ENCODE measurements at regions not wholly inside any gene's neighbourhood (a gene's known extent, or its start where the extent isn't known, plus 50 kb on each side); places are given as distances from the start of the nearest gene placed in this dataset.

DNA sequence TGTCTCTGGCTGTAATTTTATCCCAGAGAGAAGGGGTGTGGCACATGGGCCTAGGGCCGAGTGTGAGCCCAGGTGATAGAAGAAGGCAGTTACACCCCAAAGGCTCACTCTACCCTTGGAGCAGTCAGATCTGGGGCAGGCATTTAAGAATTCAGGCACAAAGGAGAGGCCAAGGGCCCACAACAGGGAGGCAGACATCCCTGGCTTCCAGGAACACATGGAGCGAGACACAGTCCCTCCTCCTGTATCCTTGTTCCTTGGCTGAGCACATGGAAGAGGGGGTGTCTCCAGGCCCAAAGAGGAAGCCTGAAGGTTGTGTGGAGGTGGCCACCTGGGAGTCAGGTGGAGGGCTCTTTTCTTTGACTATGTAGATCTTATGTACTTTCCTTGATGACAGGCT is 286.2 kb downstream of the RPS24 start:
- DNase-seq (ENCODE audit: low read depth): no peak

DNA sequence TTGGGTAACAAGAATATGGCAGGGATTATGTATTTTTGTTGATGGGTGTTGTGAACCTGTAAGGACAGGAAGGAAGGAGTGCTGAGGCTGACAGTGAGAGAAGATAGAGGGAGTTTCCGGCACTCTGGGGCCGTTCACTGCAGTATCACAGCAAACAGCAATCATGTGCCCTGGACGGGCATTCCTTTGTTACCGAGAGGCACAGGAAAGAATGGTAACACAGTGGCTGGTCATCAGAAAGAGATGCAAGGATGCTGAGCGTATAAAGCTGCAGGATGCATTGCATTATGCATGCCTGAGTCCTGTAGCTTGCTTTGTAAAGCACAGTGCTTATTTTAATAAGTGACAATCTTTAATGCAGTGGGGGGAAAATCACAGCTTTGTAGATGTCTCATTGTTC is 286.8 kb downstream of the RPS24 start:
- no peak for DNase-seq (ENCODE audit: low read depth)

DNA sequence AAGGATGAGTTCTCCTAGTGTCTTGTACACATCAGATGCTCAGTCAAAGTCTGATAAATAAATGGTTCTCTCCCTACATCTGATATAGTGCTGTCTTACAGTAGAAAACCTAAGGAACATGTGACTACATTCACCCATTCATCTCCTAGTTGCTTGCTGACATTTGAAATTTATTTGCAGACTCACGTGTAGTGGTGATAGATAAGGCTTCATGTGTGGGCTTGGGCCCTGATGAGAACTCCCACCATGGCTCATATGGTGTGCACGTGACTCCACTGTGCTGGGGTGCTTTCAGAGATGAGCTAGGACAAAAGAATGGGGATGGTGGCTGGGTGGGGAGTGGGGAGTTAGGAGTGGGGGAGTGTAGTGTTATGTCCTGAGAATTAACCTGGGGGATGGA is 287.3 kb downstream of the RPS24 start:
- no peak for DNase-seq (ENCODE audit: low read depth)

DNA sequence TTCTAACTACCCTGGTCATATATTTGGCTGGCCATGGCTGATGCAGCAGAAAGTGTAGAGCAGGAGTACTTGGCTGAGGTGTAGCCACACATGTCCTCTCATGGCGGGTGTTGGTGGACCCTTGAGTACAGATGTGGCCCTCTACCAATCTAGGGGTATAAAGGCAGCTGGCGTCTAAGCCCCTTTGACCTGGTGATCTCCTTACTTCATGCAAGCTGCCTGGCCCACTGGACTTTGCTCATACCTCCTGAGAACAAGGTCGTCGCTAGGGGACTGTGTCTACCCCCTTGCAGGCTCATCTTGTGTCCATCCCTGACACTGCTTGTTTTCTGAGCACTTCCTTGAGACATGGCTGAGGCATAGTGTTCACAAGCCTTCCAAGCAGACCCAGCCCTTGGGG is 287.8 kb downstream of the RPS24 start:
- no peak for DNase-seq (ENCODE audit: low read depth)

DNA sequence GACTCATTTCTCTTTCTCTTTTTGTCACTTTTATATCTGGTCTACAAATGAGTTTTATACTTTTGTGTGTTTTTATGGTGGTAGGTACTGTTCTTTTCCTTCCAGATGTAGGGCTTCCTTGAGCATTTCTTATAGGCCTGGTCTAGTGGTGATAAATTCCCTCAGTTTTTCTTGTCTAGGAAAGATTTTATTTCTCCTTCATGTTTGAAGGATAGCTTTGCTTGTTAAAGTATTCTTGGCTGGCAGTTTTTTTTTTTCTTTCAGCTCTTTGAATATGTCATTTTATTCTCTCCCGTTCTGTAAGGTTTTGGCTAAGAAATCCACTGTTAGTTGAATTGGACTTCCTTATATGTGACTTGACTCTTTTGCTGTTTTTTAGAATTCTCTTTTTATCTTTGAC is 292.7 kb downstream of the RPS24 start:
- DNase-seq (ENCODE audit: low read depth): no peak

DNA sequence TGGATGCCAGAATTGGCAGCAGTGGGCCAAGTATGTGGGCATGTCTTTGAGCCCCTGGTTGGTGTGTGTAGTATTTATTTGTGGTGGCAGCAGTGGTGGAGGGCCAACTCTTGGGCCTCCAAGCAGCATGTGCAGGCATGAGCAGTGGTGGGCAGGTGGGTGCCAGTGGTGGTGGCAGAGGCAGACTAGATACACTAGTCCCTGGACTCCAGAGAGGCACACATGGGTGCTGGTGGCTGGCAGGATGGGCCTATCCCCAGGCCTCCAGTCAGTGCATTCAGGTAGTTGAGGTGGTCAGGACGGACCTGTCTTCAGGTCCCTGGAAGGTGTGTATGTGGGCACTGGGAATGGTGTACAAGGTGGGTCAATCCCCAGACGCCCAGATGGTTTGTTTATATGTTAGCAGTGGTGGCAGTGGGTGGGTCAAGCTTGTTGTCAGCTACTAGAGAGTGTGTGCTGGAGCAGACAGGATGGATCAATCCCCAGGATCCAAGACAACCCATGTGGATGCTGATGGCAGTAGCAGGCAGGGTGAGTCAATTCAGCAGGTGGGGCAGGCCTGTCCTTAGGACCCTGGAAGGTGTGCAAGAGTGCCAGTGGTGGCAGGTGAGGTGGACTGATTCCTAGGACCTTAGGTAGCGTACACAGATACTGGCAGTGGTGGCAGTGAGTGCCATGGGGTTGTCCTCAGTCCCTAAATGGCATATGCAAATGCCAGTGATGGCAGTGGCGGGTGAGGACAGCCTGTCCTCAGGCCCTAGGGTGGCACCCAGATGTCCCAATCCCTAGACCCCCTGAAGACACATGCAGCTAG is 294.3 kb downstream of the RPS24 start:
- no peak for DNase-seq (ENCODE audit: low read depth)

DNA sequence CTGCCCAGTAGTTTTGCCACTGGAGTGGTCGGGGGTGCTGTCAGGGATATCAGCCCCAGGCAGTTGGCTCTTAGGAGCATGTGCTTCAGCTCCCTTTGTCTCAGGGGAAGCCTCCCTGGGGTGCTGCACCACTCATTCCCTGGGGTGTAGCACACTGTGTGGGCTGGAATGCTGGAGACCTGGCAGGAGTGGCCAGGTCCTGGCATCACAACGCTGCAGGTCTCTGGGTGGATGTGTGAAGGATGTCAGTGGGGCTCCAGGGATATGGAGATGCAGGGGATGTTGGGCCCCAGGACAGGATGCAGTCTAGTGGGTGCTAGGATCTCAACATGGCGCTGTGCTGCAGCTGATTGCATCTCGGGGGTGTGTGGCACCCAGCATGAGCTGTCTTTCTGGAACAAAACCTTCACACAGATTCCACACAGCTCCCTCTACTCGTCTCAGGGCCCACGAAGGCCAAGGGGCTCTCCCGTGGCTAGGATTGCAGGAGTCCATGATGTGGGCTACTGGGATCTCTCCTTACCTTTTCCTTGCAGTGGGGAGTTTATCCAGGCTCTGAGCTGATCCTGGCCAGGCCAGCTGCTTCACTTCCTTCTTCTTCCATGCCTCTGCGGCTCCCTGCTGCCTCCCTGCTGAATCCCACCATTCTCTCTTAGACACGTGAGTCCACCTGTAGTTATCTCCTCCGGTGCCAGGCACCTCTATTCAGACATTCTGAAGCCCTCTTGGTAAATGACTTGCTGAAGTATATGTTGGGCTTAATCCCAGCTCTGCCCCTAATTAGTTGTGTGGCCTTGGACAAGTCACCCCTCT is 295.1 kb downstream of the RPS24 start:
- no peak for DNase-seq (ENCODE audit: low read depth)

DNA sequence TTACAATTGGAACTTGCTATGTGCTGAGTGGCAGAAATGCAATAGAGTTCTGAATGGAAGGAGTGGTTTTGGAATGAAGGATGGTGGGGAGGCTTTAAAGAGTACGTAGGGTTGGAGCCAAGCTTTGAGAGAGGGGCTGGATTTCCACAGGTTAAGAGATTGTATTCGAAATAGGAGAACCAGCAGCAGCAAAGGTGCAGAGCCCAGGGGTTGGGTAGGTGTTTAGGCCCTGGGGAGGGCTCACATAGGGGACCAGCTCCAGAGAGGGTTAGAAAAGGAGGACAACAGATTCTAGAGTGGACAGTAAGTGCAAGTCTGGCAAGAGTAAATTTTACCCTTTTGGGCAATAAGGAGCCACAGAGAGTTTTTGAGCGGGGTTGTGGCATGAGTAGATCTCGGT is 297.2 kb downstream of the RPS24 start:
- DNase-seq (ENCODE audit: low read depth): no peak

DNA sequence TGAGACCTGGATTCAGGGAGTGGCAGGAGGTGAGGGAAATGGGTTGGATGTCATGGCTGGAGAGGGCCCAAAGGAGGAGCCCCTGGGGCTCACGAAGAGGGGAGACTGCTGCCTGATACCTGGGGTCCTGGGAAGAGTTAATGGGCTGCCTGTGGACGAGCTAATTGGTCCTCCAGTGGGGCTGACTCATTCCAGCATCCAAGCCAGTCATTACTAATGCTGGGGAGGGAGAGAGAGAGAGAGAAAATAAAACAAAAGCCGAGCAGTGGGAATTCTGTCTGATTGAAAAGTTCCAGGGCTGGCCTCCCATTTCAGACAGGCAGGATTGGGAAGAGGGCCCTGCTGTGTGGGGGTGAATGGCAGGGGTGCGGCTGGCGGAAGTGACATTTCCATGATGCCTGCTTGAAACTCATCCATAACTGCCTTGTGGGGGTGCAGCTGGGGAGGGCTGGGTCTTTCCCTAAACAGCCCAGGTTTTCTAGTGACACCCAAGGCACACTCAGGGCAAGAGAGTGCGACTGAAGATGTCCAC is 297.8 kb downstream of the RPS24 start:
- no peak for DNase-seq (ENCODE audit: low read depth)

DNA sequence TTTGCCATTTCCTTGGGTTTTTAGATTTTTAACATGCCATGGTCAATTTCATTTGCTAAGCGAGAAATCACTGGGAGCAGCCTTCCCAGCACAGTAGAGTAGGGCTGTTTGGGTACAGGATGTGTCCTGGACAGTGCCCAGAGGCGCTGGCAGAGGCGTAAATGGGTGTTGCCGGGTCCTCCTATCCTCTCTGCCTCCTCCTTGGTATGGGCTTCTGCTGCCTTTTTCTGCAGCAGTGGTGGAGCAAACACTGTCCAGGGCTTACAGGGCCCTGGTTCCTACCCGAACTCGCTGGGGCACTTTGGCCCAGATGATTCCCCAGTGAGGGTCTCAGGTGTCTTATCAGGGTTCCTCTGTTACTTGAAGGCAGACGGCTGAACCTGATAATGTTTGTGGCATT is 298.3 kb downstream of the RPS24 start:
- no peak for DNase-seq (ENCODE audit: low read depth)

DNA sequence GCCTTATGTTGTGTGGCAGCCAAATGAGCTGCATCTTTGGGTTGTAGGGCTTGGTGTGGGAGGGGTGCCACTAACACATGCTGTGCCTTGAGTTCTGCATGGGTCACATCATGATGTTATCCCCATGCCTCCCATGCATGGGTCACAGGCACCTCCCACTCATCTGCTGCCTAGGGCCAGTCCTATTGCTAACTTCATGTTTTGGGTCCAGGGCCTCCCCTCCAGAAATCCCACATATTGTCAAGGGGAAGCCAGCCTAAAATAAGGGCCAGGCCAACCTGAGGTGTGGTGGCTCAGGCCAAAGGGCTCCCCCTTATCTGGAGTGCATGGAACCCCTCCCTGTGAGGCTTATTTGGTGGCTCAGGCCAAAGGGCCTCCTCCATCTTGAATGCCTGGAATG is 299.0 kb downstream of the RPS24 start:
- DNase-seq (ENCODE audit: low read depth): no peak

DNA sequence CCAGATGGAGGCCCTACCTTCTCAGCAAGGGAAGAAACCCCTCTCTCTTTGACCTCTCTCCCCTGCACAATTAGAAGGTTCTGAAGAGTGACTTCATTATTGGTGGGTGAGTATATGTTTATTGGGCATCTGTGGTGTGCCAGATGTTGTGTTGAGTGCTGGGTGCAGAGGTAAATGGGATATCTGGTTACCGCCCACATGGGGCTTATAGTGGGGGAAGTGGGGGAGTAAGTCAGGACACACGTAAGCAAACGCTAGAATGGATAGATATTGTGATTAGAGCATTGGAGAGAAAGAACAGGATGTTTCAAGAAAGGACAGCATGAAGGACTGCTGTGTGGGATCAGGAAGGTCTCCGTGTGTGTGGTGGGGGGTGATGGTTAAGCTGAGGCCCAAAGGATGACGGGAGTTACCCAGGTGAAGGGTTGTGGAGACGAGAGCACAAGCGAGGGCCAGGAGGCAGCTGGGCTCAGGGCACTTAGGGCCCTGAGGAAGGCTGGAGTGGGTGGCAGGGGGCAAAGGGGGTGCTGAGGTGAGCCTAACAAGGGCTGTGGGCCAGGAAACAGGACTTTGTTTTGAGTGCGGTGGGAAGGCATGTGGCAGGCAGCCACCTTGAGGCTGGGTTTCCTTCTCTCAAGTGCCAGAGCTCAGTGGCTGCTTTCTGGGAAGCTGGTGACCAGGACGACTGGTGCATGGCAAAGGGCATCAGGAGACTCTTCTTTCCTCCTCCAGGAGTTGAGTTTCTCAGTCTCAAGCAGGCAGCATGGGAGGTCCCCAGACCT is 299.9 kb downstream of the RPS24 start:
- no peak for DNase-seq (ENCODE audit: low read depth)

DNA sequence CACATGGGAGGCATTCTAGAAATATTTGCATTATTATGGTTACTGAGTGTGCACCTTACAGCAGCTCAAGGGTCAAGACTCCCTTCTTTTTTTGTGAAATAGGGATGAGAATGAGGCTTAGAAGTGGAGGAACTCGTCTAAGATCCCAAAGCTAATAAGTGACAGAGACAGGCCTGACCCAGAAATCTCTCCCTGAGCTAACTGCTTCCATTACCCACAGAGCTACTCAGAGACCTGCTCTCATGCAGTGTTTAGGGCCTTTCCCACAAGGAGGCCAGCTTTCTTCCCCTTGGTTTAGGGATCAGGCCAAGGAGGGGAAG is 301.7 kb downstream of the RPS24 start:
- DNase-seq (ENCODE audit: low read depth): no peak

DNA sequence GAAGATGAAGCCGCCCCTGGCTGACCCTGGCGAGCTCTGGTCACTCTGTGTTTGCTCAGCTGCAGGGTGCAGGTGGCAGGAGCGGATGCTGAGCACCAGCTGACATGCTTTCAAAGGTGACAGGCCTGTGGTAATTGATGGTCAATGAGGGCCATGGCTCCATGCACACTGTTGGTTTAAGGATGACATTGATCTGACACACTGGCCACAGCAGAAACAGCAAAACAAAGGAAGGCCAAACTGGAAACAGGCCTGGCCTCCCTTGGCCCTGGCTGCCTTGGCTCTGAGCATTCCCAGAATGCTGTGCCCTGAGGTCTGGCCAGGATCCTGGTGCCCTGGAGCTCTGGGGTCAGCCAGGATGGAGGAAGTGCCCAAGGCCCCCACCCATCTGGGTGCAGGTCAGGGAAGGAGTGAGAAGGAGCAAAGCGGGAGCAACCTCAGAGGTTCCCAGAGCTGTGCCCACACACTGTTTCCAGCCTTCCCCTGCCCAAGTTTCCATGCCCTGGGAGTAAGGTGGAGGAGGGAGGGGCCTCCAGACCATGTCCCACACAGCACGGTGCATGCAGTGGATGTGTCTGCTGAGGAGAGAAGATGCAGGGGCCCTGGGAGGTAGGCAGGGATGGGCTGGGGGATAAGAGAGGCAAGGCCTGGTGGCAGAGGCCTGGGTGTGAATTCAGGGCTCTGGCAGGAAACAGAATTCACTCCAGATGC is 302.2 kb downstream of the RPS24 start:
- no peak for DNase-seq (ENCODE audit: low read depth)

DNA sequence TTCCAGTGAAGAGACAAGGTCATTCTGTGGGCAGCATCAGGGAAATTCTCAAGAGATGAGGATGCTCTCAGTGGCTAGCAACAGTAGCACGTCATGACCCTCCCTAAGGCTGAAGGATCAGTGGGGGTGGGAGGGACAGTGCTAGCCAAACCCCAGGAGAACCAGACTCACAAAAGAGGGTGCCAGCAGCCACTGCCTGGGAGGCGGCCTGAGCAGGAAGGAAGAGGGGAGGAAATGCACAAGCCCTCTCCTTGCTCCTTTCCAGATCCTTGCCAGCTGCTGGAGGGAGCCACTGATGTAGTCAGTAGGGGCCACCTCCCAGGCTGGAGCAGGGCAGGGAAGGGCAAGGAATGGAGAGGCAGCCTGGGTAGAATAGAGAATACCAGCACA is 302.7 kb downstream of the RPS24 start:
- DNase-seq (ENCODE audit: low read depth): no peak

DNA sequence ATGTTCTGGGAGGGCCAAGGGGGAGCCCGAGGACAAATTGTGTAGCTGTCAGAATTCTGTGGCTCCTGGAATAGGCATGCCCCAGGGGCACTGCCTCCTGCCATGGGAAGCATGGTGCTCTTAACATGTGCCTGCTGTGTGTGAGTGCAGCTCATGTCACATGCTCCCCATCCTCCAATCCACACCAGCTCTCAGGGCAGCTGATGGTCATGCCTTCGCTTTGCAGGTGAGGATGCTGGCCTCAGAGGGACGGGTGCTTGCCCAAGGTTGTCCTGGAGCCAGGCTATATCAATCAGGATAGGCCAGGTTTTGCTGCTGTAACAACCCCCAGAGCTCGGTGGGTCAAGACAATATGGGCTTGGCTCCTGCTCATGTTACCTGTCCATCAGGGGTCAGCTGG is 303.4 kb downstream of the RPS24 start:
- no peak for DNase-seq (ENCODE audit: low read depth)

DNA sequence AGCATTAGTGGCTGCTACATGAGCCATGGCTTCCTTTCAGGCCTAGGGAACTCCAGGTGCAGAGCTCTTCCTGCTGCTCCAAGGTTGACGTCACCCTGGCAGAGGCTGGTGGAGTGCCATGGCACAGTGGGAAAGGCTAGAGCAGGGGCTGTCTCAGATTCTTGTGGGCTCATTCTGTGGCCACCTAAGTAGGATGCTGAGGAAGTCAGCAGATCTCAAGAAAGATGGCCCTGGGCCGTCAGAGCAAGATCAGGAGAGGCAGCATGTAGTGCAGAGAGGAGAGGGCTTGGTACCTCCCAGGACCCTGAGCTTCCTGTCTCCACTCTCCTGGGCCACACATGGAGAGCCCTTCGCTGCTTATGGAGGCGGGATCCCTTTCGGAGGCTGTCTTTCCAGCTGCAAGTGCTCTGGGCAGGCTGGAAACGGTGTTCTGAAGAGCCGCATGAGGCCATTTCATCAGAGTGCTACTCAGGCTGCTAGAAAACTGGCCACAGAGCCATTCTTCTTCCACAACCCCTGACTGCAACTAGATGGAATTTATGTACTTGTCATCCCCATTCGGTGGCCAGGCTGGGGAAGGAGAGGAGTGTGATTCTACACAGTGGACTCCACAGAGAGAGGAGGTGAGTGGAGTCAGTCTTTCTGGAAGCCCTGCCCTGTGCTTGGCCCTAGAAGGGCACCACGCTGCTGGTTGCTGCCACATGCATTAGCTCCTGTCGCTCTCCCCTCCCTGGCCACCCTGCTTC is 304.2 kb downstream of the RPS24 start:
- DNase-seq (ENCODE audit: low read depth): no peak

DNA sequence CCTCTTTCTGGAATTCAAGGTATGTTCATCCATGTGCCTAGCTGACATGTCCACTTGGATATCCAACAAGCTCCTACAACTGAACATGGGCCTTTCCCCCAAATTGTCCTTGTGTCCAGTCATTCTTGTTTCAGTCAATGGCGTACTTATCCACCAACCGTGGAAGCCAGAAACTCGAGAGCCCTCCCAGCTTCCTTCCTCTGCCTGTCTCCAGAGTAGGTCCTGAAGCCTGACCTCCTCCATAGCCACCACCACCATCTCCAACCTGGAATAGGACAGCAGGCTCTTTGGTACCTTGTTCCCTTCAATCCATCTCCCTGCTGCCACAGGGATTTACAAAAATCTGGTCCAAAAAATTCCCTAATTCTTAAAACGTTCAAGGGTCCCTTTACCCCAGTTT is 305.1 kb downstream of the RPS24 start:
- no peak for DNase-seq (ENCODE audit: low read depth)

DNA sequence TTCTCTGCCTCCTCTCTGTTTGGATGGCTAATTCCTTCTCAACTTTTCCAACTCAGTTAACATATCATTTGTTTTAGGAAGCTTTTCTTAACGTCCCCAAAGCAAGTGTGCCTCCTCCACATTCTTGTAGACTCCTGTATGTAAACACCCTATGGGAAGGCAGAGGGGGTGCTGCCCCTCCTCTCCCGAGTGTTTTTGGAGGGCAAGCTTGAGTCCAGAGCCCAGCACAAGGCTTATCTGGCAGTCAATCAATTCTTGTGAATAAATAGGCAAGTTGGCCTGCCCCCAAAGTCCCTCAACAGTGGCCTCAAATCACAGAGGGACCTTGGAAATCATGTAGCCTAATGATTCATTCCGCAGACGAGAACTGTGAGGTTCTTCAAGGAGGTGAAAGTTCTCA is 305.6 kb downstream of the RPS24 start:
- DNase-seq (ENCODE audit: low read depth): no peak

DNA sequence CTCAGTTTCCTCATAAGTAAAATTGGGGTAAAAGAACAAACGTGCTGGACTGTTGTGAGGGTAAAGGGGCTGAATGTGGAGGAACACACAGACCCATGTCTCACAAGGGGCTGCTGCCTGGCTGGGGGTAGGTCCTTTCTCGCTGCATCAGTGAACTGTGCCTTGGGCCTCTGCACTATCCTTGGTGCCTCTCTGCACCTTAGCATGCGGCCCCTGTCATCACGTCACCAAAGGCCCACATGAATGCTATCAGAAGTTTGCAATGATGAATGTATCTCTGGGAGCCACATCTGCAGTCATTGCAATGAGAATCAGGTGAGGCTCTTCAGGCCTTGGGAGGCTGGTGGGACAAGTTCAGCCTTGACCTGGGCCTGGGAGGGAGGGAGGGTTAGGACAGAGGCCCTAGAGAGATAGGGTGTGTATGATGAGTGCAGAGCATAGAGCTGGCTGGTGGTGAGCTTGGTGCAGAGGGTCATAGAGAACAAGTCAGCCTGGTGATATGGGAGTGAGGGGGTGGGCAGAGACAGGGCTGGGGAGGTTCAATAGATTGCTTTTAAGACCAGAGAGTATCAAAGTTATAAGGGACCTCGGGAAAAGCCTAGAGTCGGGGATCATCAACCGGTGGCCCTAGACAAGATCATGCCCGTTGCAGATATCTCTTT is 308.4 kb downstream of the RPS24 start:
- no peak for DNase-seq (ENCODE audit: low read depth)
